ENCODE measurements at regions not wholly inside any gene's neighbourhood (a gene's known extent, or its start where the extent isn't known, plus 50 kb on each side); places are given as distances from the start of the nearest gene placed in this dataset.

GRCh38 chr7:142632271-142633134 lies 116.8 kb upstream of the PRSS1 start:
- peak in 5 of 7 experiments; percentile 33 to 70 (median 60) for TF ChIP-seq CTCF (IDR thresholded peaks at IDR 0.05)
- TF ChIP-seq POLR2A (IDR thresholded peaks at IDR 0.05): no peak
- no peak for TF ChIP-seq EP300 (IDR thresholded peaks at IDR 0.05)
- no peak for TF ChIP-seq POLR2AphosphoS5 (IDR thresholded peaks at IDR 0.05)
